GM18505 (cell line): ENCODE measurements at regions not wholly inside any gene's neighbourhood (a gene's known extent, or its start where the extent isn't known, plus 50 kb on each side); places are given as distances from the start of the nearest gene placed in this dataset.
A peak's percentile ranks its signal among the peaks of the same experiment; 100 is the strongest.

Experiments
- ATAC-seq: cut with Tn5 transposase; IDR thresholded peaks from one replicate; pipeline ENCODE4 v1.9.1; 2021; ENCODE audit not compliant: unreplicated experiment
- POLR2A ChIP-seq: IDR thresholded peaks from 4 replicates; pipeline ENCODE4 v1.6.1; 2011; ENCODE audit warnings: borderline replicate concordance; ENCODE audit not compliant: insufficient read depth, insufficient read length; ENCODE audit errors: extremely low read depth

DNA sequence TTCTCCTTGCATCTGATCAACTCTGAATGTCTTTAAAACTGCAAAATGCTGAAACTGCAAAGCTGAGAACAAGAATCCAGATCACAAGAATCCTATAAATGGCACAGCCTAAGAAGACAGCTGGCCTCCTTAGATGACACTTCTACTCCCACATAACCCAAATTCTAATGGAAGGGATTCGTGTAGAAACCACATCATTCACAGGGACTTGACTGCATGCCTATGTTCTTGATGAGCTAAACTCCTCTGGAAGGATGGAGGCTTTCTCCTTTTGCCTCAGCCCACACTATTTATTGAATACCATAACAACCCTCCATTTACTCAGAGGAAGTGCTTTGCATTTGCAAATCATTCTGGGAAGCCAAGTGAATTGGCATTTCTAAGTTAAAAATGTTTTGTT lies 252.5 kb upstream of the VWC2 start:
- ATAC-seq: no peak
- no peak for TF ChIP-seq POLR2A

DNA sequence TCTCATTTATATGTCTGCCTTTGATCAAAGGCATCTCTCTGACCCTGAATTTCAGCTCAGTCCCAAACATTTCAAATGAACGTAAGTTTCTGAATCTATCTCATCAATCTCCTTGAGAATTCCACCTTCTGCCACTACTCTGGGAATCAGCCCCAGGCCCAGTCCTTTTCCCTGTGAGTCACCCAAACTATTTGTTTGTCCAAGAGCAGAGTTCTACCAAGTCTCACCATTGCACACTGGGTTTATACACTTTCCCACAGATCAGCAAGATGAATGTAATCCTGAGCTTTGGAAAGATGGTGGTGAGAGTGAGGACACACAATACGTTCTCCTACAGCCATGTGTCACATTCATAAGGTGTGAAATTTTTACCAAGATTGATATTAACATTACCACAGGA lies 251.3 kb upstream of the VWC2 start:
- no peak for ATAC-seq

DNA sequence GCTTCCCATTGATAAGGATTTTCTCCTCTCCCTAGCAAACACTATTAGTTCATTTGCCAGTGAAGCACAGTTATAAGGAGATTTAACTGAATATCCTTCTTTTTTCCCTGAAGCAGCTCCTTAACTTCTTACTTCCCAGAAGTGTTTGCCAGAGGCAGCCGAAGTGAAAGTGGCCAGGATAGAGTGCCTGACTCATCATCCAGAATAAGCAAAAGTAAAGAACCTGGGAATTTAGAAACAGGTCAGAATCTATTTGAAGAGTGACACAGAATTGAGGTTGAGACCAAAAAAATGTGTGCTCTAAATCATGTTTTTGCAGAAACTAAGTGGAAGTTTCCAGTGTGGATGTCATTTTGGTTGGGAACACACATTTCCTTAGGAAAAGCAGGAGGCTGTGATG lies 249.6 kb upstream of the VWC2 start:
- no peak for TF ChIP-seq POLR2A

More for the DNA sequence above, 251.3 kb upstream of the VWC2 start:
- no peak for TF ChIP-seq POLR2A

DNA sequence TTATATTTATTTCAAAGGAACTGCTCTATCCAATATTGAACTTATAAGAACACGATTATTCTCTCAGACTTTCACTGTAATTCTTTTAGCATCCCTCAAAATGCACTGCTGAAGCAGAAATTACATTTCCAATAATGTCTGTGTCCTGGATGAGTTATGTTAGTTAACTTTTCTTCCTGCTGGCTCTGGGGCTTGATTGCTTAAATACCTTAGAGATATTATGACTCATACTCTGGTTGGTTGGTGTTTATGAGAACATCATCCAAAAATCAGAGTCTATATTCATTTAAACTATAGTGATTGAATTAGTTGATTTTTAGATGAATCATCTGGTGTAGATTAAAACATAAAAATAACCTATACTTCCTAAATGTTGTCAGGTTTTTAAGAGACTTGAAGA lies 246.3 kb upstream of the VWC2 start:
- ATAC-seq: no peak
- no peak for TF ChIP-seq POLR2A

More for the DNA sequence above, 249.6 kb upstream of the VWC2 start:
- ATAC-seq: no peak

DNA sequence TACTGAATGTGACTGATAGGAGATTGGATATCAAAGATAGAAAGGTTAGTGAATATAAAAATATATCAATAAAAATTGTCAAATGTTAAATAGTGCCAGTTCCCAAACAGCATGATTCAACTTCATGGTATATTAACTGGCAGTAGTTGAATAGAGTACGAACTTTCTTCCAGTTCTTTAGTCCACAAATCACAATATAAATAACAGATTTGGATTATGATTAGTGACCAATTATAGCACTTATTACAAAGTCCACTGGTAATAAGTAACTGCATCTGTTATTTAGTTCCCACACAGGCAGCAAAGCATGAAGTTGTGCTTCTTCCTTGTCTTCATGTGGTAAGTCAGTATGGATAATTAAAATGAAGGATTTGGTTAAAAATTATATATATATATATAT lies 243.0 kb upstream of the VWC2 start:
- no peak for ATAC-seq
- TF ChIP-seq POLR2A: no peak

DNA sequence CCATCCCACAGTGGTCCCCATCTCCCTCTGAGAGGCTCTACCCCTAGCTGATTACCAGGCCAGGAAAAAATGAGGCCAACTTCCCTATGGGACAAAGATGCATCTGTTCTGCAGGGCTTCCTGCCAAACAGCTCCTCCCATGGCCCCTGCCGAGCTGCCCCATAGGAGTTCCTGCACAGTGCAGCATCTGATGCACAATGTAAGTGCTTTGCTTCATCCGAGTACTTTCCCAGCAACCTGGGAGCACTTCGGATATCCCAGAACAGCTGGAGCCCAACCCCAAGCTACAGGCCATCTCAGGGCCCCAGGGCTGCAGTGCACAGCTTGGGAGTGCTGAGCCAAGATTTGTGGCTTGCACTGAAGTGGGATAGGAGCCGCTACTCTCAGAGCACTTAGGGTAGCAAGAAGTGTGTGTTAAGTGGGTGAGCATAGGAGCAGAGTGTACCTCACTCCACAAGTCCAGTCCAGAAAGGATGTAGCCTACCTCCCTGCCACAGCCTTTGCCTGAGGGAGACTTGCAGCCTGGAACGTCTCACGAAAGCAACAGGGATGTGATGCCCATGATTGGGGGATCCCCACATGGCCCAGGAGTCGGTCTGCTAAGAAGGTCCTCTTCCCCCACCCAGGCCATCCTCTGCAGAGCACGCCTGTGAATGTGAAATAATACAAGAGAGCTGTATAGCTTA lies 209.6 kb upstream of the VWC2 start:
- TF ChIP-seq POLR2A: no peak

DNA sequence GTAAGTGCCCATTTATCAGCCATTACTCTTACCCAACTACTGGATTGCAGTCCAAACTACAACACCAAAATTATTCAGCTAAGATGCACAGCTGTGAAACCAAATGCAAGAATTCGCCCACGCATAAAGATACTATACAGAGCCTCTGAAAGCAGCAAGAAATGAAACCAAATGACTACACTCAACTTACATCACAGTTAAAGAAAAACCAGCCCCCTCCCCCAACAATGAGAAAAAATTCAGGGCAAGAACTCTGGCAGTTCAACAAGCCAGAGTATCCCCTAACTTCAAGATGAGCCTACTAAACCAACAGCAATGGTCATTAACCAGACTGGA lies 209.1 kb upstream of the VWC2 start:
- no peak for TF ChIP-seq POLR2A
- peak; percentile 93 for ATAC-seq

More for the DNA sequence above, 209.6 kb upstream of the VWC2 start:
- ATAC-seq: peak; percentile 20

DNA sequence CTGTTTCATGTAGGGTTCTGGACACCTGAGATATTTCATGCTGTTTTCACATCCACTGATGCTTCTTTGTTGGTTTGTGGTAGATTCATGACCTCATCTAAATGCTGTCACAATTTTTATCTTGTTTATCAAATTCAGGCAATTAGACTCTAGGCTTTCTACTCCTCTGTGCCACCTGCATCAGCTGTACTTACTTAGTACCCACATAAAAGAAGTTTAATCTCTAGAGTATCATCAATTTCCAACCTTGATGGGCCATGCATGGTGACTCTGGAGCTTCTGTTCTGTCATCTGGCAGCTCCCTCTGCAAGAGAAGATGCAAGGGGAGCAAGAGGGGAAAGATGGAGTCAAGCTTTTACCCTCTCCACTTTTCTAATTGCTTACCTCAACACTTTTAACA lies 195.9 kb upstream of the VWC2 start:
- no peak for TF ChIP-seq POLR2A
- no peak for ATAC-seq

DNA sequence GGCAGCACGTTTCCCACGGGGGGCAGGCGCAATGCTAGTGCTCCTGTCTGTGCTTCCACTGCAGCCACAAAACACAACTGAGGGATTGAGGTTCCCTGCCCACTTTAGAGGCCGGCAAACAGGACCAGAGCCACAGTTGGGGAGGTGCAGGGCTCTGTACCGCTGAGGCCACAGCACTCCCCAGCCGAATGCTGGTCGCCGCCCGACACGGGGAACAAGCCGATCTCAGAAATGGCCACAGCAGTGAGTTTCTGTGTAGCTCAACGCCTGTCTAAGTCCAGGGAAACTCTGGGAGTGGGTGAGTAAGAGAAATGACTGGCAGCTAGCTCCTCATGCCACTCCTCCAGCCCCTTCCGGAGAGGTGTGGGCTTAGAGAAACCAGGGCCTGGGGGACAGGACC lies 194.0 kb upstream of the VWC2 start:
- no peak for ATAC-seq
- no peak for TF ChIP-seq POLR2A

DNA sequence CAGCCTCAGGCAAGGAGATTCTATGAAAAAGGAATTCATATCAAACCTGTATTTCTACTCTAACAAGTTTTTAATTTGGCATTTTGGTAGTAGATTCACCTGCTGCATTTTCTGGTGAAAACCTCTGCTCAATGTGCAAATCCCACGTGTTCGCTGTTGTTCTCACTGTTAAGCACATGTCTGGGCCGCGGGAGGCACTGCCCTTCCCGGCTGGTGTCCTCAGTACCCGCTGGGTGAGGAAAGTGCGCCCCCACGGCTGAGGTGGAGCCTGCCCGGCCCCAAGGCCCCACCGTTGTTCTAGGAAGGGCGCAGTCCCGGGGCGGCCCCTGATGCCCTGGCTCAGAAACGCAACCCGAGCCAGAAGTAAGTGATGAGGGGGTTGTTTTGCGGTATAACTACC lies 193.4 kb upstream of the VWC2 start:
- ATAC-seq: no peak

DNA sequence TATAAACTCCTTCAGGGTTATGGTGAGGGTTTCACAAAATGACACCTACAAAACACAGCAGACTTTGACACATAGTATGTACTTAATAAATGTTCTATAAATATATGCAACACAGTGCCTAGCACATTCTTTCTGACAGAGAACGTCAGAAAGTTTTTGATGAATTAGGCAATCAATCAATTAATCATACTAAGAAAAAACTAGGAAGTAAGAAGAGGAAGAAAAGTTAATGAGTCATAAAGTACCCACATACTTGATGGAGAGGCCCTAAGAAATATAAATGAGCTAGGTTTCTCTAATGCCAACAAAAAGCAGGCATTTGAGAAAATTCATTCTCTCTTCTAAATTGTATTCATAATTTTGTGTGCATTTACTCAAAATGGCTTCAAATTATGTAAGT lies 192.7 kb upstream of the VWC2 start:
- ATAC-seq: no peak

More for the DNA sequence above, 193.4 kb upstream of the VWC2 start:
- TF ChIP-seq POLR2A: no peak

DNA sequence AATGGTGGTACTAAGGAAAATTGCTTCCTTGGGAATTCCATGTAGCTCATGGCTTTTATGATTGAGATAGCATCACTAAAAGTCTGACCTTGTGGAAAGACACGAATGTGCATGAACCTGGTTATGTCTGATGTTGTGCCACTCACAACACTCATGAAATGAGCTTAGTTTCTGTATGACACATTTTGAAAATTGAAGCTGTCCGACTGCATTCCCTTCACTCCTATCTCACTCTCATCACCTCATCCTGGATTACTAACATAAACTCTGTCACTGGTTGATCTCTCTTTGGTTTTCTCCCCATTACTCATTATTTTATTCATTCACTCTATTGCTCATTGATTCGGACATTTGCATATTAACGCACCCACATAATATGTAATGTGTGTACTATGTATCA lies 190.0 kb upstream of the VWC2 start:
- TF ChIP-seq POLR2A: no peak

More for the DNA sequence above, 192.7 kb upstream of the VWC2 start:
- TF ChIP-seq POLR2A: no peak

DNA sequence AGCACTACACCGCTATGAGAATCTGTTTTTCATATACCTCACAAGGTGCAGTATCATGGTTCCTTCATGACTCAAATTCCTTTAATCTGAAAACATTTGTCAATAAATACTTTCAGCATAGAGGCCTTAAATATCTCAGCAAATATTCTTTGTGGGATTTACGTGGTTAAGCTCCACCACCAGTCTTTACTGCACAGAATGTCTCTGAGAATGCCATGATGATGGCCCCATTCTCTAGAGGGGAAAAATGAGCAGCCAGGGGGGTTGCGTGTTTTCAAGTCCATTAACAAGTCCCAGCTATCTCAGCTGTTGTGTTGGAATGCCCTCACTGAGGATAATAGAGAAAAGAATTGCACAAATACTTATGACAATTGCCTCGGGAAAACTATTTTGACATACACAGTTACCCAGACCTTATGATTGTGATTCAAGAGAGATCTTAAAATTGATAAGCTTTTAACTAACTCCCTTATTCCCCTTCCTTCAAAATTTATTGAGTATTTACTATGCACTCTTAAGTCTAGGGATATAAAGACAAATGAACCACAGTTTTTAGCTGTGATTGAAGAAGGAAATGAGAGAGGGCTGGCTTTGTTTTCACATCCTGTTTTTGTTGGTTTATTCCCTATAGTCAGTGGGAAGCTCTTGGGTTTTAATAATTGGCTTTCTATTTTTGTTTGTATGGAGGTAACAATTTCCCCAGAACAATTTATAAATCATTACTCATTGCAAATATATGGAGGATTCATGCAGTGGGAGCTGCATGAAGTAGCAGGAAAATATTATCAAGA lies 176.5 kb upstream of the VWC2 start:
- TF ChIP-seq POLR2A: no peak
- no peak for ATAC-seq

More for the DNA sequence above, 190.0 kb upstream of the VWC2 start:
- ATAC-seq: no peak

DNA sequence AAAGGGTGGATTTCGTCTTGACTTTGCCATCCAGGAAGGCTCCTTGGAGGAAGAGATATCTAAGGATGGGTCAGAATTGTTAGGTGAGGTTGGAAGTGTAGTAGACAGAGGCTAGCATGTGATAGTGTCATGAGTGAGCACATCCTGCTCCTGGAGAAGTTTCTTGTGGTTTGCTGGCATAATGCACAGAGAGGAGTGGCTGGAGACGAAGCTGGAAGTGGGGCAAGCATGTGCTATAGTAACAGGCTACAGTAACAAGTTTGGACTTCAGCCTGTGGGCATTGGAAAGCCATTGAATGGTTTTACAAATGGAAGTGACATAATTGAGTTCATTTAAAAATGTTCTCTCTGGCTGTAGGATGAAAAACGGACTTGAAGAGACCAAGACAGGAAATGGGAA lies 175.6 kb upstream of the VWC2 start:
- no peak for ATAC-seq
- no peak for TF ChIP-seq POLR2A
